Activated T-cell treated with anti-CD3 and anti-CD28 coated beads, Interleukin-2, amount 50 U/mL, for 72 hours (primary cell): ENCODE measurements at regions not wholly inside any gene's neighbourhood (a gene's known extent, or its start where the extent isn't known, plus 50 kb on each side); places are given as distances from the start of the nearest gene placed in this dataset.

Experiments used
- ATAC-seq, 2 donors: fragments of 150-1000 bp; cut with Tn5 transposase; replicated peaks in 1 of 2; 2 replicates each; pipeline ENCODE4 v1.10.0; 2021; ENCODE audit warnings: moderate library complexity in 2 of 2, mild to moderate bottlenecking in 1 of 2
- DNase-seq, 2 donors: peaks; one replicate each; pipeline ENCODE4 v3.0.0; 2021 to 2022; ENCODE audit warnings: mixed read lengths in 1 of 2
- H3K27ac Mint-ChIP-seq: one replicate; pipeline ENCODE4 v1.8.0; 2022; ENCODE audit warnings: mild to moderate bottlenecking, moderate library complexity, mixed read lengths
- H3K27me3 Mint-ChIP-seq: one replicate; pipeline ENCODE4 v1.8.0; 2022; ENCODE audit warnings: low read depth, mixed read lengths
- H3K36me3 Mint-ChIP-seq, 2 donors: one replicate each; pipeline ENCODE4 v1.8.0; 2022; ENCODE audit warnings: mixed read lengths in 2 of 2, mild to moderate bottlenecking in 1 of 2; ENCODE audit not compliant: insufficient read depth in 2 of 2
- H3K4me1 Mint-ChIP-seq: one replicate; pipeline ENCODE4 v1.8.0; 2022; ENCODE audit warnings: low read depth, mixed read lengths
- H3K4me3 Mint-ChIP-seq, 2 donors: one replicate each; pipeline ENCODE4 v1.8.0; 2022; ENCODE audit warnings: mild to moderate bottlenecking in 2 of 2, mixed read lengths in 2 of 2, moderate library complexity in 2 of 2
- H3K9me3 Mint-ChIP-seq, 2 donors: one replicate each; pipeline ENCODE4 v1.8.0; 2022; ENCODE audit warnings: mixed read lengths in 2 of 2

DNA sequence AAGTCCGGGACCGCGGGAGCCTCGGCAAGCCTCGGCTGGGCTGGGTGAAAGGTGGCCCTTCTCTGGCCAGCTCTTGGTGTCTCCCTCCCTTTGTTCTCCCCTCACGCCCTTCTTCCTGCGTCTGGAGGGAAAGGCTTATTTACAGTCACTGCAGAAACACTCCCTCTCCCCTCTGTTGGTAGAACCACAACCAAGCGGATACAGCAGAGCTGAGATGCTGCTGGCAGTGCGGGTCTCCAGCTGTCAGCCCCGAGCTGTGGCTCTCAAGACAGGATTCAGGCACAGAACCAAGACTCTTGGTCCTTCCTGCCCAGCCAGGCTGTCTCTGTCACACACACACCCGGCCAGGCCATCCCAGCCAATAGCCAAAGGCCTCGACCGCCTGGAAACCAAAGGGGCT lies 133.3 kb downstream of the ENGASE start:
- Mint-ChIP-seq H3K27ac (no peak overlapping the region), H3K4me1 (no peaks in the 10 kb centered on the region), H3K4me3 (no peak overlapping the region), H3K27me3 (peaks cover 14% of the 10 kb centered on the region), H3K36me3 (no peaks in the 10 kb centered on the region), H3K9me3 (no peaks in the 10 kb centered on the region)
- no peak for ATAC-seq
- DNase-seq = no peak

DNA sequence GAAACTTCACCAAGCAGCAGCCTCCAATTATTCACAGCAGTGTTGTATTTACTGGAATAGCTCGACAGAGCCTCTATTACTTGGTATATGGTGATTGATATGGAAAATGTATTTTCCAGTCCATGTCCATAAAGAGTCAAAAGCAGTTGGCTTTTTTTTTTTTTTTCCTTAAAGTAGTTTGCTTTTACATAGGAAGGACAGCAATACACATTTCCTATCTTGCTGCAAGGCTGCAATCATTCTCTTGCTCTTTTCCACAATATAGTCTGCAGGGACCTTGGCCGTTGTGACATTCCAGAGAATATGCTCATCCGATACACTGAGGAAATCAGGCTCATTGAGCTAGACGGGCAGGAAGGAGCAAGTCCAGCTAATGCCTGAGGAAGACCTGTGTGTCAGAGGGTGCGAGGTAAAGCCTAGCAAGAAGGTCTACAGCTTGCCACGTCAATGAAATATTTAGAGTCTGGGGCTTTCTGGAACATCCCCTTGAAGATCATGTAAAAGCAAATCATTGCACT lies 131.1 kb downstream of the ENGASE start:
- H3K36me3 Mint-ChIP-seq = no peaks in the 10 kb centered on the region
- no peaks in the 10 kb centered on the region for H3K4me1 Mint-ChIP-seq
- peaks cover 7% of the 10 kb centered on the region for H3K27me3 Mint-ChIP-seq
- no peak for DNase-seq
- no peak overlapping the region for H3K4me3 Mint-ChIP-seq
- no peak overlapping the region for H3K27ac Mint-ChIP-seq
- ATAC-seq = no peak
- no peaks in the 10 kb centered on the region for H3K9me3 Mint-ChIP-seq

DNA sequence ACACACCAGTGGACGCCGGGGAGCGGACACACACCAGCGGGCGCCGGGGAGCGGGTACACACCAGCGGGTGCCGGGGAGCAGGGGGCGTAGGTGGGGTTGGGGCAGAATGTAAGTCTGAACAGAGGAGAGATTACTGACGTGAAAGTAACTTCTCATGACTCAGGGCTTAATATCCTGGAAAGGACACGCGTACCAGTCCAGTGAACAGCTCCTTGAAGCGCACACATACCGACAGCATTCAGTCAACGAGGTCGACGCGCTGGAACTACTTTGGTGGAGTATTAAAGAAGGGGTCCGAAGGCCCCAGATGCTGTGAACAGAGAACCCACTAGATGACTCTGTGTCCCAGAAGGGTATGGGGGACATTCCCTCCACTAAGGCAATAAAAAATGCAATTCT lies 129.6 kb downstream of the ENGASE start:
- H3K36me3 Mint-ChIP-seq = no peaks in the 10 kb centered on the region
- H3K27me3 Mint-ChIP-seq = no peaks in the 10 kb centered on the region

DNA sequence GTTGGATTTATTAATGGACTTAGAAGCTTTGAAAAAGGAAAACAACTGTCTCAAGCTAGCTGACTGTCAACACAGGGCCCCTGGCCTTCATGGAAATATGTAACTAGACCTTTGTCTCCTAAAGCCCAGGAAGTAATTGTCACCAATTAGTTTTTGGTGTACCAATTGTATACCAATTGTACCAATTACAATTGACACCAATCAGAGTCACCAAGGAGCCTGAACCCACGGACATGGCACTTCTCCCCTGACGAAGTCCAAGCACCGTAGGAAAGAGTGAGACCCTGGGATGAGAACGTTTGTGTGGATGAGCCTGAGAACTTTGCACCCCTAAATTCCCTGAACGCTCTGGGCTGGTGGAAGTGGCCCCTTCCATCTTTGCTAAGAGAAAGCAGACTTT lies 129.0 kb downstream of the ENGASE start:
- Mint-ChIP-seq H3K36me3 (no peaks in the 10 kb centered on the region), H3K4me3 (no peak overlapping the region), H3K4me1 (no peaks in the 10 kb centered on the region), H3K27me3 (no peaks in the 10 kb centered on the region), H3K9me3 (no peaks in the 10 kb centered on the region), H3K27ac (no peak overlapping the region)
- no peak for ATAC-seq
- no peak for DNase-seq

More for the DNA sequence above, 129.6 kb downstream of the ENGASE start:
- no peaks in the 10 kb centered on the region for H3K4me1 Mint-ChIP-seq
- H3K27ac Mint-ChIP-seq = no peak overlapping the region
- ATAC-seq = no peak
- H3K4me3 Mint-ChIP-seq = no peak overlapping the region
- no peak for DNase-seq
- no peaks in the 10 kb centered on the region for H3K9me3 Mint-ChIP-seq

DNA sequence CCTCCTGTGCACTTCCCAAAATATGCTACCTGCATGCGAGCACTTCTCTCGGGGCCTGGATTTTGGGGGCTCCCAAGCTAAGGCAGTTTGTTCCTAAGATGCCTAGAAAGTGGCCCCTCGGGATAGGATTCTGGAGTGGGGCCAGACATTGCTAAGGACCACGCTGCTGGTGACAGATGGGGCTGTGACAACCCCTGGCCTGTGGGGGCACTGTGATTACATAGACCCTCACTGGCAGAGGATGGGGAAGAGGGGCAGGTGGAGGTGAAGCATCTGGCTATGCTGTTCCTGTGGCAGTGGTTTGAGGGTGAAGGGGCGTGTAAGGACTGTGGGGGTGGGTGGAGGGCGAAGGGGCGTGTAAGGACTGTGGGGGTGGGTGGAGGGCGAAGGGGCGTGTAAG lies 128.4 kb downstream of the ENGASE start:
- DNase-seq = no peak
- H3K9me3 Mint-ChIP-seq = no peaks in the 10 kb centered on the region
- H3K4me1 Mint-ChIP-seq = no peaks in the 10 kb centered on the region
- H3K27me3 Mint-ChIP-seq = no peaks in the 10 kb centered on the region
- H3K4me3 Mint-ChIP-seq = no peak overlapping the region
- no peak for ATAC-seq
- no peak overlapping the region for H3K27ac Mint-ChIP-seq
- H3K36me3 Mint-ChIP-seq = no peaks in the 10 kb centered on the region

DNA sequence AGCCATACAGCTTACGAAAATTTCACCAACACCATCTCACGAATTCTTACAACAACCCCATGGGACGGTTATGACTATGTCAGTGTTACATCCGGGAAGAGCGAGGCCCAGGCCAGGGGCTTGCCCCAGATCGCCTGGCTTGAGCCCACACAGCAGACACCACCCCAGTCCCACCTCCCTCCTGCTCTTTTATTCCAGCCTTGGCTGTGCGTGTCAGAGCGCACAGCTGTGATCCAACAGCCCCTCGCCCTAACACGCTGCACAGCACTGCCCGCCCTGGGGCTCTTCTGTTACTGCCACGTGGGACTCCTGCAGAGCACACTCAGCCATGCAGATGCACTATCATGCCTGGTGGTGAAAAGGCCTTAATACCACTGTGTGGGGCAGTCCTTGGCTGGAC lies 127.9 kb downstream of the ENGASE start:
- DNase-seq = no peak
- no peak for ATAC-seq

DNA sequence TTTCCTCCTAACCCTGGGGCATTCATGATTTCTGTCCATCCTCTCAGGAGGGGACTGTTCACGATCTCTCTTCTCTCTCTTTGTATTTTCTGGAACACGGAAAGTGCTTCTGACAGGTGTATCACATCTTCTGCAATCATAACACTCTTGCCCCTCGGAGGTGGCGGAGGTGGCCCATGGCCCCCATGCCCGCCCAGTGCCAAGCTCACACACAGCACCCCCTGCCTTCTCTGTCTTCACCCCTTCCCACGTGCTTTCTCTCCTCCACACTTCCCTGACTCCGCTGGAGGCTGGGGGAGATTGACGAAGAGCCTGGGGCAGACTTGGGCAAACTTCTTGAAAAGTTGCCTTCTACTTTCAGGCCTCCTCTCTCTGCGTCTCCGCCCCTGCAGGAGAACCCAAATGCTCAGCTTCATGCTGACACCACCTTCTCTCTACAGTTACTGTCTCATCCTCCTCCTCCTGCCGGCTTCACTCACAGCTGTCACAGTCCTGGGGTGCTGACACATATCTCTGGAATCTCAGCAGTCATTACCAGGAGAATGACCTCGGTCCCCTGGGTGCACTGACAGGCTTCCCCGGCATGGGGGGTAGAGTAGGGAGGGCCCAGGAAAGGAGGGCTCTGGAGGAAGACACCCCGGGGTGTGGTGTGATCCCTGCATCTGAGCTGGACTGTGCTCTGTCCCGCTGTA lies 127.1 kb downstream of the ENGASE start:
- no peaks in the 10 kb centered on the region for H3K4me1 Mint-ChIP-seq
- H3K27ac Mint-ChIP-seq = no peak overlapping the region
- no peaks in the 10 kb centered on the region for H3K9me3 Mint-ChIP-seq
- H3K4me3 Mint-ChIP-seq = no peak overlapping the region
- no peak for ATAC-seq
- DNase-seq = no peak
- H3K27me3 Mint-ChIP-seq = no peaks in the 10 kb centered on the region
- no peaks in the 10 kb centered on the region for H3K36me3 Mint-ChIP-seq

More for the DNA sequence above, 127.9 kb downstream of the ENGASE start:
- H3K27me3 Mint-ChIP-seq = no peaks in the 10 kb centered on the region
- H3K4me3 Mint-ChIP-seq = no peak overlapping the region
- H3K27ac Mint-ChIP-seq = no peak overlapping the region
- H3K9me3 Mint-ChIP-seq = no peaks in the 10 kb centered on the region
- no peaks in the 10 kb centered on the region for H3K36me3 Mint-ChIP-seq
- no peaks in the 10 kb centered on the region for H3K4me1 Mint-ChIP-seq

DNA sequence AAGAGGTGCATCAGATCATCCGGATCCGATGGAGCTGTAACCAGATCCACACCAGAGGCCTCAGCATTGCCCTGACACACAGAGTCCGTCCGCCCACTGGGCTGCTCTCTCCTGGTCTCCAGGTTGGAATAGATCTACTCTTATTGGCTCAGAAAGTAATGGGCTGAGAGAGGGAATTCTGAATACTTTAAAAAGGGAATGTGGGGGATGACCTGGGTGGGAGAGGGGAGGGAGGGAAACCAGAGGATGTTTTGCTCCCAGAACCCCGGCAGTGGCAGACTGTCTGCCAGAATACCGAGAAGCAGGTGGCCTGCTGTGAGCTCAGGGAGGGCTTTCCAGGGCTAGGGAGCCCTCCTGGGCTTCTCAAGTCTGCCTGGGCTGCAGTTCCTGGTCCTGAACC lies 126.5 kb downstream of the ENGASE start:
- Mint-ChIP-seq H3K36me3 (no peaks in the 10 kb centered on the region), H3K4me1 (no peaks in the 10 kb centered on the region), H3K27me3 (no peaks in the 10 kb centered on the region), H3K4me3 (no peak overlapping the region), H3K9me3 (no peaks in the 10 kb centered on the region), H3K27ac (no peak overlapping the region)
- ATAC-seq = no peak
- DNase-seq = no peak

DNA sequence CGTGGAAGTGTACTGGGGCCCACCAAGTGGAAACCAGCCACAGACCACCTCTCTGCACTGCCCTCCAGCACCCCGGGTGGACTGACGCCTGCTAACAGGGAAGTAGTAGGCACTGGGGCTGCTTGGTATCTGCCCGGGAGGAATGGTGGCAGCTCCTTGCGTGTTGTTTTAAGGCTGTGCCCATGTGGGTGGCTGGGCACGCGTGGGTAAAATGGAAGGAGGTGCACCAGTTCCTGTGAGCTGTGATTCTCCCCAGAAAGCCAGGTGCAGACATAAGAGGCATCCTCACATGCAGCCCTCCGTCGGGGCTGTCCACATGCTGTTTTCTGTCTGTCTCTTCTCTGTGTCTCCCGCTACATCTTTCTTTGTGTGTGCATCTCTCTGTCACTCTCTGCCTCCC lies 122.3 kb downstream of the ENGASE start:
- no peak overlapping the region for H3K4me3 Mint-ChIP-seq
- no peaks in the 10 kb centered on the region for H3K9me3 Mint-ChIP-seq
- no peak for DNase-seq
- H3K27ac Mint-ChIP-seq = no peak overlapping the region
- H3K27me3 Mint-ChIP-seq = no peaks in the 10 kb centered on the region
- no peak for ATAC-seq
- no peaks in the 10 kb centered on the region for H3K4me1 Mint-ChIP-seq
- H3K36me3 Mint-ChIP-seq = no peaks in the 10 kb centered on the region

DNA sequence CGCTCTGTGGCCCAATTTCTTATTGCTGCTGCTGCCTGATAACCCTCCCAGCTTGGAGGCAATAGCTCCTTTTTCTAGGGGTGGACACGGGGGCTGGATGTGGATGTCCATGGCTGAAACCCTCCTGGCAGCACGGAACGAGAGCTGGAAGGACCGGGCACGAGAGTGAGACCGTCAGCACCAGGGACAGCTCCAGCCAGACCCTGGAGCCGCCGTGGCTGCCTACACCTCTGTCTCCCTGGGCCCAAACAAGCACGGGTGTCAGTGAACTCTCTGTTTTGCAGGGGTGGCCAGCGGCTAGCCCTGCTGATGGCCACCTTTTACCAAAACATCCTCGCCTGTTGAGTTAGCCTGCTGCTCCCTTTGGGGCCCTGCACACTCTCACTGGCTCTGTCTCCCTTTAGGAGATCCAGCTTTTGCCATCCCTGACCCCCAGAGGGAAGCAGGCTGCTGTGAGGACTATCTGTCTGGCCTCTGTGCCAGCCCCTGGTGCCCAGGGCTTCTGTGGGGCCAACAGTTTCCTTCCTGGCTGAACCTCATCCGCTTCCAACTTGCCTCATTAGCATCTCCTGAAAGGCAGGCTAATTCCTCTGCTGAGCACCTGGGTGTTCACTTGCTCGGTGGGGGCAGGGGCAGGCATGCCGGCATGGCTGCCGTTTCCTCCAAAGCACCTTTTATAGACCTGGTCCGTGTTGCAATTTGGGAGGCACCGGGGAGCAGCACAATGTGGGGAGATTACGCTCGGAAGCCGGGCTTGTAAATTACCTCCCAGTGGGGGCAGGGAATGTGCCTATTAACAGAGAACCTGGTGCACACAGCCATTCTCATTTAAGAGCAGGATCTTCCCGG lies 118.1 kb downstream of the ENGASE start:
- peak; percentile 16 to 27 for DNase-seq
- Mint-ChIP-seq H3K27me3 (peaks cover 26% of the 10 kb centered on the region), H3K36me3 (no peaks in the 10 kb centered on the region), H3K9me3 (no peaks in the 10 kb centered on the region), H3K4me3 (no peak overlapping the region), H3K4me1 (no peaks in the 10 kb centered on the region), H3K27ac (no peak overlapping the region)
- ATAC-seq = no peak

DNA sequence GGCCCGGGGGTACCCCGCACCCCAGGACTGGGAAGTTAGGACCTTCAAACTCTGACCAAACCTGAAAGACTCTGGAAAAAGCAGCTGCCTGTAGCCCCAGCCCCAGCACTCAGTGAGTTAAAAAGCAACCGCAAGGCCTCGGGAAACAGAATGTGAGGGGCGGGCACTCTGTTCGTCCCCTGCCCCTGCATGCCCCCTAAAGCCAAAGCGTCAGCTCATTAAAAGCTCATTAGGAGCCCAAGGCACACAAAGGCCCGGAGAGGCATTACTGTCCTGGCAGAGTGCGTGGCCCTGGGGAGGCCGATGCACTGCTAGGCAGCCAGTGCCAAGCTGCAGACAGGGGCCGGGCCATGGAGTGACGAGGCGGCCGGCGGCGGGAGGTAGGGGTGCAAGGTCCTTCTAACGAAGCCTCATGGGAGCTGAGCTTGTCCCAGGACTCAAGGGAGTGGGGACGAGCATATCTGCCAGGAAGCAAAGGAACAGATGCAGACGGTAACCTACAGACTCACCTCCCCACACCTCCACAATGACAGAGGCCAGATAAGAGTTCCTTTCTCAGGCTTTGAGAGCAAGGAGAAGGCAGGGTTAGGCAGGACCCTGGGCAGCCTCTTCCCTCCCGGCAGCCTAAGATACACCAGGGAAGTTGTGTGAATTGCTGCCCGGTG lies 116.8 kb downstream of the ENGASE start:
- Mint-ChIP-seq H3K9me3 (no peaks in the 10 kb centered on the region), H3K27me3 (peaks cover 35% of the 10 kb centered on the region), H3K27ac (no peak overlapping the region), H3K36me3 (no peaks in the 10 kb centered on the region), H3K4me3 (no peak overlapping the region), H3K4me1 (no peaks in the 10 kb centered on the region)
- DNase-seq (no peak), ATAC-seq (no peak)

DNA sequence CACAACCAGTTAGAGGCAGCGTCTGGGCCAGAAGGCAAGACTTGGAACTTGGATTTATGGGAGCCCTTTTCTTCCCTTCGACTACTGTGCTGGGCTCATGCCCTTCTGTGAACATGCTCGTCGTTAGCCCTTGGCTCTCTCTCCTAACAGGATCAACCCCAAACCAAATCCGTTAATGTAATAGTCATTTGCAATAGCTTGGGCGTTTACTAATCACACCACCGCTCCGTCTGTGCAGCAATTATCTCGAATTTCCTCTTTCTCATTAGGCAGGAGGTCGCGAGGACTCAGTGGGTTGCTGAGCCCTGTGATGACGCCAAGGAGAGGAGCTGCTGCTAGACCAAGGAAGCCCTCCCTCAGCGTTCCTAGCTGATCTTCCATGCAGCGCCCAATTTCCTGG lies 114.7 kb downstream of the ENGASE start:
- Mint-ChIP-seq H3K27ac (no peak overlapping the region), H3K4me3 (no peak overlapping the region), H3K4me1 (no peaks in the 10 kb centered on the region), H3K9me3 (no peaks in the 10 kb centered on the region), H3K27me3 (peaks cover 43% of the 10 kb centered on the region), H3K36me3 (no peaks in the 10 kb centered on the region)
- ATAC-seq (no peak), DNase-seq (no peak)

DNA sequence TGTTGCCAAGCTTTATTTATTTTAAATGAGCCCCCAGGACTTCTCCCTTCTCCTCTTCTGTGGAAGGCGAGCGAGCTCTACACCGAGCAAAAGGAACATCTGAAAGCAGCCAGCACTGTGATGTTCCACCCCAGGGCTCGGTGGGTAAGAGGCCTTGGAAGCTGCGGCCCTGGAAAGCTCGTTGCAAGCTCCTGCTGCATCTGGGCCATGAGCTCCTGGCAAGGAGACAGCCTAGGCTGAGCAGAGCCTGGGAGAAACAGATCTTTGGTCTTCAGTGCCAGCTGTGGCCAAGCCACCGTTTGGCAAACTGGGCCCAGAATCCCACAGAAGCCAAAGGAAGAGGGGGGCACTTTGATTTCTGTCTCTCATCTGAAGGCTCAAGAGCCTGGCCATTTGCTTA lies 114.1 kb downstream of the ENGASE start:
- Mint-ChIP-seq H3K4me1 (no peaks in the 10 kb centered on the region), H3K27me3 (peaks cover 46% of the 10 kb centered on the region), H3K4me3 (no peak overlapping the region), H3K36me3 (no peaks in the 10 kb centered on the region), H3K9me3 (no peaks in the 10 kb centered on the region), H3K27ac (no peak overlapping the region)
- ATAC-seq (no peak), DNase-seq (no peak)
